Left ventricle myocardium superior (tissue), 1 donor: ENCODE measurements at regions not wholly inside any gene's neighbourhood (a gene's known extent, or its start where the extent isn't known, plus 50 kb on each side); places are given as distances from the start of the nearest gene placed in this dataset.
A peak's percentile ranks its signal among the peaks of the same experiment; 100 is the strongest.

Experiments used
- ATAC-seq: fragments of 200-7000 bp; cut with Tn5 transposase; one replicate; pipeline ENCODE4 v1.9.1; 2020; ENCODE audit warnings: mild to moderate bottlenecking, moderate library complexity
- DNase-seq: peaks from one replicate; pipeline ENCODE4 v3.0.0-alpha.2; 2020
- intact Hi-C: fragments of 100-400 bp; cut with micrococcal nuclease; formaldehyde crosslinking; loops from one replicate; pipeline ENCODE4 v1.11.0; 2022
- donor health status: DM: no; HTN: yes; CAD: no; lungs with severe emphysema.

DNA sequence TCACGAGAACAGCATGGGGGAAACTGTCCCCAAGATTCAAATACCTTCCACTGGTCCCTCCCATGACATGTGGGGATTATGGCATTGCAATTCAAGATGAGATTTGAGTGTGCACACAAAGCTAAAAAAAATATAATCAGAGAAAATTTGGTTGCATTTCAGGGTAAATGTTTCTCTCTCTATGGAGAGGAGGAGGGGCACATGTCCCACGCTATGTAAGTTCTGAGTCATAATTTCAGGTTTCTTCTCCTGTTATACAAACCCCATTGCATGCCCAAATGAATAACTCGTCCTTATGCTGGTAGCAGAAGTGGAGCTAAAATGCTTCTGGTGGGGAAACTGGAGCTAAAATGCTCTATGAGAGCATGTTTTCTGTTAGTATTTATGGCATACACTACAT lies 209.7 kb upstream of the DCBLD2 start:
- ATAC-seq (no peak), DNase-seq (no peak)

GRCh38 chr3:99110401-99110800 lies 208.9 kb upstream of the DCBLD2 start:
- intact Hi-C loops: no loop called here
- DNase-seq (no peak), ATAC-seq (no peak)

More for the DNA sequence above, 209.7 kb upstream of the DCBLD2 start:
- intact Hi-C loops: no loop called here

GRCh38 chr3:99108508-99108907 lies 207.0 kb upstream of the DCBLD2 start:
- ATAC-seq (peak; percentile 70), DNase-seq (no peak)
- intact Hi-C loops: no loop called here

DNA sequence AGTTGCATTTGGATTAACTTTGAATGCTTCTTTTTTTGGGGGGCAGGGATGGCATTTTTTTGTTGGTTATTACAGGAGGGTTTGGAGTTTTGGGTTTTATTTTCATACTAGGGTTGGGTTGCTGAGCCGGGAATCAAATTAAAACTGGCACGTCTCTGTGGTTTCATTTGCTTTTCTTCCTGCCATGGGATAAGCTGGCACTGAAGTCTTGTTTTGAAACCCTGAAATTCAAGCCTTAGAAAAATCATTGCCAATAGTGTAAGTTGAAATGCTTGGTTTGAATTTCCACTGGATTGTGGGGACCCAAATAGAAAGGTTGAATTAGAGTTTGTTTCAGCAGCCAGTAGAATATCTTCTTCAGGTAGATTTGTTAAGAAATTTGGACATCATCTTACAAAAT lies 193.1 kb upstream of the DCBLD2 start:
- ATAC-seq: no peak
- DNase-seq: no peak
- intact Hi-C loops: no loop called here

DNA sequence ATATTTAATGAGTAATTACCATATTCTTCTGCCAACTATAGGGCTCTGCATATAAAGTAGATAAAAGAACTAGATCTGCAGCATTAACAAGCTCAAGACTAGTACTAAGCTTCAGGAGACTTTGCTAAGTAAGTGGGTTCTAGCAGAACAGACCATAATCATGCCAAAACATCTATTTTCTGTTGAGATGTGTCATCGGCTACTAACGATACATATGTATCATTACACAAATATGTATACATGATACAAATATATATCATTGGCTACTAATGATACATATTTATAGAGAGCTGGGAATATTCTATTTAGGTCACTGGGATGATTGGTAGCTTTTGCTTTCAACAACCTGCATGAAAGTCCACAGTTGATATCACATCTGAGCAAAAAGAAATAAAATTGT lies 185.8 kb upstream of the DCBLD2 start:
- no peak for ATAC-seq
- DNase-seq: no peak
- intact Hi-C loops: no loop called here

GRCh38 chr3:99084826-99085225 lies 183.3 kb upstream of the DCBLD2 start:
- ATAC-seq (no peak), DNase-seq (no peak)
- intact Hi-C loops: no loop called here

DNA sequence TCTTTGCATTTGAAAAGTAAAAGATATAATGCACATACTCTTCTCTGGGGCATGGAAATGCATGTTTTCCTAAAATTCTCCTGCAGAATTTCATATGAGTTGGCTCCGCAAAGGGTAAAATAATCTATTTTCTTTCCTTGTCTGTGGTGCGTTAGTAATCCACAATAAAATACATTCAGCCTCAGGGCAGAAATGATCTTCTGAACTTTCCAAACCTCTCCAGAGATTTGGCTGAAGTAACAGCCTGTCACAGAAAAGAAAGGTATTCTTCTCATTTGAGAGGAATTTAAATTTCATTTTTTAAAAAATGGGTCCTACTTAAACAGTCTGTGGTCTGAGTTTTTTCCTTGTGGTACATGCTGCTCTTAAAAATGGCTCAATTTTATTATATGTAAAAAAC lies 182.7 kb upstream of the DCBLD2 start:
- intact Hi-C loops: no loop called here
- no peak for ATAC-seq
- no peak for DNase-seq

DNA sequence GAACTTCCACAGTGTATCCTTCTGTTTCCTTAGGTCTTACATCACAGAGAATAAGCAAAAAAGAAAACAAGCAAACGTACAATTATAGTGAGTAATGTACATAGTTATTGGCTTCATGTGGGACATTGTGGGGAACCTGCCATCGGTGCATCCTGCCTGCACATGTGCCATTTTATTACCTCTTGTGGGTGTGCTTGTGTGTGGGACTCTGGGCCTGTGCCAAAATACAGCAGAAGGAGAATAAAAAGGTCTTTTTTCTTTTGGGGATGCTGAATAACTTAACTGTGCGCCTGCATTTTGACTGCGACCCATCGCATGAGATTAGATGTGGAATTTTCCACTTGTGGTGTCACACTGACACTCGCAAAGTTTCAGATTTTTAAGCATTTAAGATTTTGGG lies 169.6 kb upstream of the DCBLD2 start:
- intact Hi-C loops: no loop called here
- ATAC-seq (no peak), DNase-seq (no peak)

GRCh38 chr3:99069973-99070372 lies 168.5 kb upstream of the DCBLD2 start:
- ATAC-seq (no peak), DNase-seq (no peak)
- intact Hi-C loops: no loop called here

- intact Hi-C loops: no loop called here
- DNase-seq: no peak
- no peak for ATAC-seq
These were observed 165.4 kb upstream of the DCBLD2 start for GRCh38 chr3:99066863-99067262.

DNA sequence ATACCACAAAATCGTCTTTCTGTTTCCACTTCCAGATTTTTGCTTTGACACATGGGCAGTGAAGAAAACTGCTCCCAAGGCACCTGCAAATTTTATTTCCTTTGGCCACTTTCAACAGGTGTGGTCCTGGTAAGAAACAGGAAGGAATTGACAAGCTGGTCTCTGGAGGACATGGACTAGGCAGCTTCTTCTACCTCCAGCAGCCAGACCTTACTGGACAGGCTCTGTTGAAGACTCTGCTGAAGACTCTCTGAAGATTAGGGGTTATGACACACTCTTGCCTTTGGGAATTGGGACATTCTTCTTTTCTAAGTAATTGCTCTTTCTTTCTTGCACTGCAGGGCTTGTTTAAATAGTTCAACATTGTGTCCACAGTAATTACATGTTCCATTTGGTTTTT lies 147.7 kb upstream of the DCBLD2 start:
- ATAC-seq: peak; percentile 65

DNA sequence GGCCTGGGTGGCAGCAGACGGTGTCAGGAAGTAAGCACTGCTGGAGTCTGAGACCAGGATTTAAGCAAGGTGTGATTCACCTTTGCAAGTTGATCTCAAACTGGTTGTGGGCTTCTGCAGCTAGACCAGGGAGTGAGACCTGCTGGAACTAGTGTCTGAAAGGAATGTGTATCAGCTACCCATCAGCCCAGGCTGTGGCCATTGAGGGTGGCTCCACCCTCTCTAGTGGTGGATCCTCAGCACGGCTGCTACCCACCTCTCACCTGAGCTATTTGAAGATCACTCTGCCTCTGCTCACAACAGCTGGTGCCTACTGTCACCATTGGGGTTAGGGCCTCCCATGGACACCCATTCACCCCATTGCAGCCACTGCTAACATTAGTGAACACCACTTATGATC lies 140.3 kb upstream of the DCBLD2 start:
- ATAC-seq: no peak
- DNase-seq: no peak
- intact Hi-C loops: no loop called here

More for the DNA sequence above, 147.7 kb upstream of the DCBLD2 start:
- DNase-seq: no peak
- intact Hi-C loops: no loop called here

GRCh38 chr3:99031778-99032177 lies 130.3 kb upstream of the DCBLD2 start:
- ATAC-seq (no peak), DNase-seq (no peak)
- intact Hi-C loops: no loop called here

- intact Hi-C loops: loop anchor here (10.0 kb wide), 1 partner anchor 731 kb away; no protein-coding TSS in a partner anchor
- no peak for ATAC-seq
- DNase-seq: no peak
These were observed 122.2 kb upstream of the DCBLD2 start for GRCh38 chr3:99023590-99024192.

GRCh38 chr3:99021466-99021865 lies 120.0 kb upstream of the DCBLD2 start:
- ATAC-seq (no peak), DNase-seq (no peak)
- intact Hi-C loops: loop anchor here (10.0 kb wide), 1 partner anchor 733 kb away; no protein-coding TSS in a partner anchor

GRCh38 chr3:99016452-99016851 lies 115.0 kb upstream of the DCBLD2 start:
- DNase-seq (no peak), ATAC-seq (no peak)
- intact Hi-C loops: no loop called here

- intact Hi-C loops: no loop called here
- ATAC-seq (no peak), DNase-seq (no peak)
These were observed 112.4 kb upstream of the DCBLD2 start for GRCh38 chr3:99013777-99014315.

GRCh38 chr3:99013077-99013476 lies 111.6 kb upstream of the DCBLD2 start:
- ATAC-seq (no peak), DNase-seq (no peak)
- intact Hi-C loops: no loop called here

GRCh38 chr3:99012051-99012450 lies 110.6 kb upstream of the DCBLD2 start:
- intact Hi-C loops: no loop called here
- ATAC-seq (peak; percentile 58), DNase-seq (no peak)

DNA sequence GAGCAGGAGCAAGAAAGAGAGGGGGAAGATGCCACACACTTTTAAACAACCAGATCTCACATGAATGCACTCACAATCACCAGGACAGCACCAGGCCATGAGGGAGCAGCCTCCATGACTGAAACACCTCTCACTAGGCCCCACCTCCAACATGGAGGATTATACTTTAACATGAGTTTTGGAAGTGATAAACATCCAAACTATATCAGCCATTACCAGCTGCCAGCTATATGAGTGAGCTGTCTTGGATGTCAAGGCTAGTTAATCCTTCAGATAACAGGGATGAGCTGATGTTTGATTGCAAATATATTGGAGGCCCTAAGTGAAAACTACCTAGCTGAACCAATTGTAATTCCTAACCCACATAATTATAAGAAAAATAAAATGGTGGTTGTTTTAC lies 108.4 kb upstream of the DCBLD2 start:
- intact Hi-C loops: no loop called here
- no peak for ATAC-seq
- DNase-seq: no peak

GRCh38 chr3:99006686-99007085 lies 105.2 kb upstream of the DCBLD2 start:
- no peak for ATAC-seq
- intact Hi-C loops: no loop called here
- no peak for DNase-seq
